Esophagus squamous epithelium (tissue), 5 donors: ENCODE measurements at regions not wholly inside any gene's neighbourhood (a gene's known extent, or its start where the extent isn't known, plus 50 kb on each side); places are given as distances from the start of the nearest gene placed in this dataset.

Source experiments
- DNase-seq: peaks from one replicate; lab custom pipeline; 2025; lab: John Stamatoyannopoulos, UW
- H3K27ac ChIP-seq, 4 donors: fragments of 200-600 bp; sonication (generic); one replicate each; pipeline ENCODE4 v1.5.1; 2016 to 2019; ENCODE audit warnings: mild to moderate bottlenecking in 1 of 4
- H3K27me3 ChIP-seq, 4 donors: fragments of 200-600 bp; sonication (generic); 1 replicate in 3 of 4; 2 replicates in 1 of 4; pipeline versions ENCODE4 v1.5.1 to v1.6.0; 2017 to 2021; ENCODE audit warnings: antibody characterized with exemption in 1 of 4
- H3K36me3 ChIP-seq, 3 donors: fragments of 200-600 bp; sonication (generic); one replicate each; pipeline ENCODE4 v1.5.1; 2016 to 2019
- H3K4me1 ChIP-seq, 3 donors: fragments of 200-600 bp; sonication (generic); one replicate each; pipeline ENCODE4 v1.5.1; 2017 to 2019
- H3K4me3 ChIP-seq, 4 donors: fragments of 200-600 bp; sonication (generic); 1 replicate in 3 of 4; 2 replicates in 1 of 4; pipeline ENCODE4 v1.5.1; 2016 to 2019; ENCODE audit warnings: mild to moderate bottlenecking in 2 of 4, moderate library complexity in 1 of 4
- H3K9me3 ChIP-seq, 3 donors: fragments of 200-600 bp; sonication (generic); one replicate each; pipeline ENCODE4 v1.5.1; 2016 to 2019
- CTCF ChIP-seq, 6 experiments: fragments of 450-650 bp in 4 of 6; fragments of 200-600 bp in 2 of 6; sonication (generic) in 2 of 6; IDR thresholded peaks; one replicate each; pipeline ENCODE4 v1.5.1; 2016 to 2019; ENCODE audit warnings: antibody characterized with exemption in 6 of 6, mild to moderate bottlenecking in 4 of 6, moderate library complexity in 4 of 6
- POLR2A ChIP-seq, 4 donors: fragments of 450-650 bp; IDR thresholded peaks; one replicate each; pipeline ENCODE4 v1.6.1; 2017; ENCODE audit warnings: antibody characterized with exemption in 4 of 4, mild to moderate bottlenecking in 4 of 4, moderate library complexity in 3 of 4
- WGBS, 2 donors: methylation state at CpG; one replicate each; pipeline ENCODE4 v1.1.5; 2018; 5-methylcytosine and 5-hydroxymethylcytosine counted together
- intact Hi-C: fragments of 100-400 bp; cut with DNase I; formaldehyde crosslinking; loops from one replicate; pipeline ENCODE4 v1.15.0; 2022
- donor health status: DM: yes; HTN: yes; CAD: no.

- no peak for TF ChIP-seq CTCF (IDR thresholded peaks at IDR 0.05)
- TF ChIP-seq POLR2A (IDR thresholded peaks at IDR 0.05): no peak
- no peaks in the 10 kb centered on the region for H3K4me1 ChIP-seq
- H3K9me3 ChIP-seq: peaks cover 0 to 14% (median 0%) of the 10 kb centered on the region in 3 donors
- no peaks in the 10 kb centered on the region for H3K27me3 ChIP-seq
- H3K27ac ChIP-seq: no peak overlapping the region
- intact Hi-C loops: no loop called here
- H3K36me3 ChIP-seq: no peaks in the 10 kb centered on the region
- no peak for DNase-seq
- no peak overlapping the region for H3K4me3 ChIP-seq
These were observed 68.7 kb upstream of the RNF7 start for GRCh38 chr3:141669434-141669833.

GRCh38 chr3:141677701-141678100 is 60.4 kb upstream of the RNF7 start:
- no peak overlapping the region for H3K27ac ChIP-seq
- intact Hi-C loops: no loop called here
- H3K9me3 ChIP-seq: no peaks in the 10 kb centered on the region
- H3K27me3 ChIP-seq: no peaks in the 10 kb centered on the region
- DNase-seq: no peak
- H3K4me3 ChIP-seq: no peak overlapping the region
- no peaks in the 10 kb centered on the region for H3K36me3 ChIP-seq
- H3K4me1 ChIP-seq: peaks cover 0 to 9% (median 0%) of the 10 kb centered on the region in 3 donors
- no peak for TF ChIP-seq POLR2A (IDR thresholded peaks at IDR 0.05)
- TF ChIP-seq CTCF (IDR thresholded peaks at IDR 0.05): no peak

GRCh38 chr3:141680620-141681389 is 57.3 kb upstream of the RNF7 start:
- no peak for DNase-seq
- TF ChIP-seq CTCF (IDR thresholded peaks at IDR 0.05): no peak
- no peak for TF ChIP-seq POLR2A (IDR thresholded peaks at IDR 0.05)
- Histone ChIP-seq H3K36me3 (no peaks in the 10 kb centered on the region), H3K4me3 (no peak overlapping the region), H3K4me1 (peaks cover 0 to 9% (median 0%) of the 10 kb centered on the region in 3 donors), H3K27ac (peak overlapping the region in 1 of 4 donors; percentile 0), H3K27me3 (no peaks in the 10 kb centered on the region), H3K9me3 (no peaks in the 10 kb centered on the region)
- intact Hi-C loops: no loop called here
- 46 to 48% methylated on average over 2 of the region's 2 CpGs for WGBS, 2 donors

GRCh38 chr3:141681390-141681780 is 56.7 kb upstream of the RNF7 start:
- Histone ChIP-seq H3K4me1 (peaks cover 0 to 15% (median 0%) of the 10 kb centered on the region in 3 donors), H3K27ac (no peak overlapping the region), H3K9me3 (no peaks in the 10 kb centered on the region), H3K27me3 (no peaks in the 10 kb centered on the region), H3K36me3 (no peaks in the 10 kb centered on the region), H3K4me3 (no peak overlapping the region)
- 54 to 59% methylated on average over 3 to 4 of the region's 4 CpGs for WGBS, 2 donors
- TF ChIP-seq CTCF (IDR thresholded peaks at IDR 0.05): no peak
- TF ChIP-seq POLR2A (IDR thresholded peaks at IDR 0.05): no peak
- intact Hi-C loops: no loop called here
- DNase-seq: no peak

- H3K36me3 ChIP-seq: no peaks in the 10 kb centered on the region
- no peak for DNase-seq
- H3K9me3 ChIP-seq: no peaks in the 10 kb centered on the region
- TF ChIP-seq POLR2A (IDR thresholded peaks at IDR 0.05): no peak
- no peak for TF ChIP-seq CTCF (IDR thresholded peaks at IDR 0.05)
- no peak overlapping the region for H3K27ac ChIP-seq
- no peak overlapping the region for H3K4me3 ChIP-seq
- peaks cover 0 to 21% (median 3%) of the 10 kb centered on the region in 3 donors for H3K4me1 ChIP-seq
- H3K27me3 ChIP-seq: no peaks in the 10 kb centered on the region
- WGBS, 2 donors: 67 to 94% methylated on average over 3 of the region's 3 CpGs
- intact Hi-C loops: no loop called here
These were observed 56.1 kb upstream of the RNF7 start for GRCh38 chr3:141682007-141682406.
